Brain microvascular endothelial cell (primary cell): ENCODE measurements at regions not wholly inside any gene's neighbourhood (a gene's known extent, or its start where the extent isn't known, plus 50 kb on each side); places are given as distances from the start of the nearest gene placed in this dataset.

ENCODE experiments used
- DNase-seq: peaks from one replicate; pipeline ENCODE4 v3.0.0-alpha.2; 2020
- H3K27ac ChIP-seq: fragments of 250-450 bp; sonication (Bioruptor Pico); 2 replicates; pipeline ENCODE4 v1.5.1; 2020; ENCODE audit warnings: mild to moderate bottlenecking, moderate library complexity
- H3K27me3 ChIP-seq: fragments of 250-450 bp; sonication (Bioruptor Pico); replicated peaks from 2 replicates; pipeline ENCODE4 v1.5.1; 2020; ENCODE audit warnings: mild to moderate bottlenecking
- H3K36me3 ChIP-seq: fragments of 250-450 bp; sonication (Bioruptor Pico); replicated peaks from 2 replicates; pipeline ENCODE4 v1.5.1; 2020; ENCODE audit warnings: mild to moderate bottlenecking
- H3K4me3 ChIP-seq: 2 replicates; pipeline ENCODE4 v1.5.1; 2011; ENCODE audit warnings: low read depth, mild to moderate bottlenecking, control low read depth, low read length, moderate library complexity
- in situ Hi-C: cut with HindIII; loops from 2 replicates; pipeline ENCODE4 v1.10.0; 2017; ENCODE audit warnings: low sequenced_read_pairs, low pct_ligation_motif_present
- TF ChIP-seq, protein P1 (sequence below): IDR thresholded peaks from 2 replicates; pipeline ENCODE4 v1.5.1; 2011; ENCODE audit warnings: low read depth, mild to moderate bottlenecking, moderate library complexity, low read length, control low read depth, inconsistent platforms; ENCODE audit errors: missing control alignments

DNA sequence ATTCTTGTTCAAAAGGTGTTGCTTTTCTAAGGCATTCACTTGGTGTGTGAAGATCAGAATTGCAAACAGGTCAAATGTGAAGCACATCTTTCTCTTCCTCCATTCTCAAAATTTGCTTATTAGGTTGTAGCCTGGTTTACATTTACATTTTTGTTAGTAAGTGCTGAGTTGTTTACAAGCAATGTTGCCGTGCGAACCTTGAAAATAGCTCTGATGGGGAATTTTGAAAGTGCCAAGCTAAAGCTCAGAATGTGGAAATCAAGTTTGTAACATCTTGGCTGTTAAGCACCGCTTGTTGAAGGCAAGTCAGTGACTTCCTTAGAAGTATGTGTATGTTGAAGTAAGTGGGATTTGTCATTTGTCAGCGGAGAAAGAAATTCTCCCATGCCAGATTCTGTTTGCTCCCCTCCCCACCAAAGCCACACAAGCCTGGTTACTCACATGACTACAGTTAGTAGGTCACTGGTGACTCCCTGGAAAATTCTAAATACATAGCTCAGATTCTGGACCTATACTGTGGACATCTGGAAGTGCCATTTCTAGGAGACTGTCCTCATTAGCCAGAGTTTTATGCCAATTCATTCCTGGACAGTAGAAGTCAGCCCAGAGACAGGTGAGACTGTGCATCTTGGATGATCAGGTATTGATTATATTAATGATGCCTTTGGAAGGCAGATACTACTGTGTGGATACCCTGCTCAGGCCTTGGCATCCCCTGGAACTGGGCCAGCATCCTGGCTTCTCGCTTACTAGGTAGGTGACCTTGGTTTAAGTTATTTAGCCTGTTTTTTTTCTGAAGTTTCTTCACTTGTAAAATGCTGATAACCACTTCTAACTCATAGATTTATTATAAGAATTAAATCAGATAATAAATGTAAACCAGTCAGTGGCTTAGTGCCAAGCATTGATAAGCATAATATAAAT is 390.6 kb upstream of the SEMA6D start:
- no peak for DNase-seq
- no peaks in the 10 kb centered on the region for H3K36me3 ChIP-seq
- in situ Hi-C loops, result no loop called here

DNA sequence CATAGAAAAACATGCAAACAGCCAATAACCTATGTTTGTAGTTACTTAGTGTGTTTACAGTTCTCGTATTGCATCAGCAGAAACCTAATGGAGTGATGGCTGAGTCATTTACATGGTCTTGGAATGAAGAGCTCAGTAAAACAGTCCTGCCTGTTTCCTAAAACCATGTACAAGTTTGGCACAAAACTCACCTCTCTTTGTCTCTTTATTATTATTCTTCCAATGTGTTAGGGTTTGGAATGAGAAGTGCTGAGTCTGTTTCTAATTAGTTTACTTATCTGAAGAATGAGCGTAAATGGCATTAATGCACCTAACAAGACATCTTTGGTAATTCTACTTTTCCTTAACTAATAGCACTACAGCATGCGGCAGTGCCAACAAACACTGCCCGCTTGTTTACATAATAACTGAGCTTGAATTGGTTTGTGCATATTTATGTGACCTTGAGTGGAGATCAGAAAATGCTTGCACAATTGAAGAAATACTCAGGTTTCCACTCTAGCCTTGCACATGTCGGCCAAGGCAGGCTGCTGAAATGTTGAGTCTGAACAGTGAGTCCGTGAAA is 385.4 kb upstream of the SEMA6D start:
- DNase-seq, result no peak
- H3K36me3 ChIP-seq, result no peaks in the 10 kb centered on the region
- TF ChIP-seq, protein P1, sequence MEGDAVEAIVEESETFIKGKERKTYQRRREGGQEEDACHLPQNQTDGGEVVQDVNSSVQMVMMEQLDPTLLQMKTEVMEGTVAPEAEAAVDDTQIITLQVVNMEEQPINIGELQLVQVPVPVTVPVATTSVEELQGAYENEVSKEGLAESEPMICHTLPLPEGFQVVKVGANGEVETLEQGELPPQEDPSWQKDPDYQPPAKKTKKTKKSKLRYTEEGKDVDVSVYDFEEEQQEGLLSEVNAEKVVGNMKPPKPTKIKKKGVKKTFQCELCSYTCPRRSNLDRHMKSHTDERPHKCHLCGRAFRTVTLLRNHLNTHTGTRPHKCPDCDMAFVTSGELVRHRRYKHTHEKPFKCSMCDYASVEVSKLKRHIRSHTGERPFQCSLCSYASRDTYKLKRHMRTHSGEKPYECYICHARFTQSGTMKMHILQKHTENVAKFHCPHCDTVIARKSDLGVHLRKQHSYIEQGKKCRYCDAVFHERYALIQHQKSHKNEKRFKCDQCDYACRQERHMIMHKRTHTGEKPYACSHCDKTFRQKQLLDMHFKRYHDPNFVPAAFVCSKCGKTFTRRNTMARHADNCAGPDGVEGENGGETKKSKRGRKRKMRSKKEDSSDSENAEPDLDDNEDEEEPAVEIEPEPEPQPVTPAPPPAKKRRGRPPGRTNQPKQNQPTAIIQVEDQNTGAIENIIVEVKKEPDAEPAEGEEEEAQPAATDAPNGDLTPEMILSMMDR, result no peak
- H3K27ac ChIP-seq, result no peak overlapping the region
- no peak overlapping the region for H3K4me3 ChIP-seq
- no peaks in the 10 kb centered on the region for H3K27me3 ChIP-seq
- in situ Hi-C loops, result no loop called here

More for the DNA sequence above, 390.6 kb upstream of the SEMA6D start:
- no peaks in the 10 kb centered on the region for H3K27me3 ChIP-seq
- TF ChIP-seq, protein P1, result no peak
- H3K4me3 ChIP-seq, result no peak overlapping the region
- H3K27ac ChIP-seq, result no peak overlapping the region

DNA sequence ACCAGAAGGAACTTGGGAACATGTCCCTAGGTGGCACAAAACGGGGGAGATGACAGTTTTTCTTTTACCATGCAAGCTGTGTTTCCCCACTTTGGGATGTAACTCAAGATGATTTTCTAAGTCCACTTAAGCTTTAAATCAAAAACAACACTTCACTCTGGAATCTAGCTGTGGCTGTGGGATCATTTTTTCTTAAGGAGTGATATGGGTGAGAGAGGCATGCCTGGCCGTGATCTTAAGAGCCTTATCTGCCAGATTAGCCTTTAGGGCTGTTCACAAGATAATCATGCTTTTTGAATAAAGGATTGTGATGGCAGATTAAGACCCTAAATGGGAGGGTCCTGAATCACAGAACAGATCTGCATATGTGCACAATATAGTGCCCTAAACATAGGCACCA is 384.8 kb upstream of the SEMA6D start:
- in situ Hi-C loops, result no loop called here
- Histone ChIP-seq H3K27ac (no peak overlapping the region), H3K27me3 (no peaks in the 10 kb centered on the region), H3K4me3 (no peak overlapping the region), H3K36me3 (no peaks in the 10 kb centered on the region)
- TF ChIP-seq, protein P1, result no peak
- no peak for DNase-seq

DNA sequence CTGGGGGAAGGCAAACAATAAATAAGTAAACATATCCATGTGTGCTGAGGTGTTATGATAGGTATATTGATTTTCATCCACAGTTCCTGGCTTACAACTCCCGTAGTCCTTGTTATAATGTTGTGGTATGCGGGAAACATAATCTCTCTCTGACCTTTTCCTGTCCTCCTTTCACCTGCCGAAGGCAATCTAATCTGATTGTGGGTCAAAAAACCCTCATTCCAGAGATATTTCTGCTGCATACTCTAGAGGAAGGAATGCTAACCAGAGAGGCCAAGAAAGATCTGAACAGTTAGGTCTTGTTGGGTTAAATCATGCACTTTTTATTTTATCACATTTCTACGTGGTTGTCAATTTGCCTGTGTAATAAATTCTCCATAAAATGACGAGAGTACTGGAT is 383.6 kb upstream of the SEMA6D start:
- in situ Hi-C loops, result no loop called here
- Histone ChIP-seq H3K27ac (no peak overlapping the region), H3K4me3 (no peak overlapping the region), H3K36me3 (no peaks in the 10 kb centered on the region), H3K27me3 (no peaks in the 10 kb centered on the region)
- TF ChIP-seq, protein P1, result no peak
- peak; percentile 9 for DNase-seq

DNA sequence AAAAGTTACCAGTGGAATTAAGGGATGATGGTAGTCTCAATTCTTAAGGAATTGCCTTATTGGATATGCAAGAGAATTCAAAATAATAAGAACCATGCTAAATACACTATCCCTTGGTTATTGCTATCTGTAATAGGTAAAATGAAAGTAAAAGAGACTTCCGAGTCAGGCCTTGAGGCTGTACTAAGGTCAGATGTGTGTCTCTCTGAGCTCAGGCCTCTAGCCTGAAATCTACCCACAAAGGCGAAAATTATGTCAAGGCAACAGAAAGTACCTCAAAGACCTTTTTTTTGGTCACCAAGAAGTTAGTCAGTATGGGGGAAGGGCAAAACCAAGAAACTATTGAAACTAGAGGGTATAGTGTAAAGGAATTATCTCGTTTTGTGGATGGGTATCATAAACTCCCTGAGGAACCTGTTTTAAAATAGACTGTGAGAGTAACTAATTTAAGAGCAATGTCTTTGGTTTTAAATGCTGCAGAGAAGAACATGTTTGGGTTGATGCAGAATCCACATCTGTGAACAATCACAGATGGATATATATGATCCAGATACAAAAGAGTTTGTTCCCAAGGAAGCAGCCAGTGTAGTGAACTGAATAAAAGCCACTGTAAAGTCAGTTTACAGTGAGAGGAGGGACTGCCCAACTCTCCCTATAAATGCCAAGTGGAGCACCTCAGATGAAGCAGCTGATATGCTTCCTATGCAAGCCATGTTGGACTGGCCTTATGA is 382.3 kb upstream of the SEMA6D start:
- in situ Hi-C loops, result no loop called here
- no peak overlapping the region for H3K4me3 ChIP-seq
- H3K27me3 ChIP-seq, result no peaks in the 10 kb centered on the region
- DNase-seq, result no peak
- H3K36me3 ChIP-seq, result no peaks in the 10 kb centered on the region
- no peak overlapping the region for H3K27ac ChIP-seq
- TF ChIP-seq, protein P1, result no peak
